ENCODE measurements at regions not wholly inside any gene's neighbourhood (a gene's known extent, or its start where the extent isn't known, plus 50 kb on each side); places are given as distances from the start of the nearest gene placed in this dataset.

DNA sequence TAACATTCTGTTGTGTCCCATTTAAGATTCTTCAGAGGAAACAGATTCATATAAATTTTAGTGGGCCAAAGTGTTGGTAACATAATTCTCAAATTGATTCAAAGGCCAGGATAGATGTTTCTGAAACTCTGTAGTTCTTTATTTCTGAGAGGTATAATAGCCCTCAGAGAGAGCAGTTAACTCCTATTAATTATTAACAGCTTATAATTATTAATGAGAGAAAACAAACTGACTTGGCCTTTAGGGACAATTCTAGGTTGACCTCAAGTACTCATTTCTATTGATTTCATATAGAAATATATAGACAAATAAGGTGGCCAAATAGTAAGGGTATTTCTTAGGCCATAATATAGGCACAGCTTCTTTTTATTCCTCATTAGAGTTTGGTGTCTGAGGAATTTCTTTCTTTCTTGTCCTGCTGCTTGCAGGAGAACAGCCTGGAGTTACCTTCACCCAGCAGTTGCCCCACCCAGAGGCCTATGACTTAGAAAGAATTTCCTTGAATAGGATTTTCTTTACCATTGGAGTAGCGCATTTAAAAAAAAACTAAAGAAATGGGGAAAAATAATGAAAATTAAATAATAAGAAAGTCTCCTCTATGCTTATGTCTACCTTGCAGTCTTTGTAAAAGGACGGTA, 1430.1 kb upstream of the SPRY2 start:
- Histone ChIP-seq H3K4me3 (no peak overlapping the region), H3K9me2 (ENCODE audit: insufficient read depth) (no peaks in the 10 kb centered on the region), H3K36me3 (ENCODE audit: insufficient read depth) (no peaks in the 10 kb centered on the region), H3K79me2 (replicated peaks; ENCODE audit: insufficient read depth) (no peaks in the 10 kb centered on the region), H2AFZ (no peak overlapping the region), H3K27ac (ENCODE audit: low read depth) (no peak overlapping the region), H3K4me2 (no peak overlapping the region), H3K4me1 (ENCODE audit: insufficient read depth) (peaks cover 31% of the 10 kb centered on the region), H3F3A (replicated peaks; ENCODE audit: low read depth) (no peaks in the 10 kb centered on the region), H3K27me3 (ENCODE audit: insufficient read depth) (no peaks in the 10 kb centered on the region), H4K20me1 (replicated peaks; ENCODE audit: insufficient read depth) (no peaks in the 10 kb centered on the region)
- H3K9me3 Mint-ChIP-seq, result no peaks in the 10 kb centered on the region
- TF ChIP-seq JUNB (IDR thresholded peaks at IDR 0.05; ENCODE audit: unreplicated experiment), result no peak
- TF ChIP-seq EZH2phosphoT487 (IDR thresholded peaks at IDR 0.05; ENCODE audit: unreplicated experiment), result no peak
- no peak for TF ChIP-seq ZNF114 (CRISPR knock-in tag; IDR thresholded peaks at IDR 0.05)
- TF ChIP-seq, protein P1, sequence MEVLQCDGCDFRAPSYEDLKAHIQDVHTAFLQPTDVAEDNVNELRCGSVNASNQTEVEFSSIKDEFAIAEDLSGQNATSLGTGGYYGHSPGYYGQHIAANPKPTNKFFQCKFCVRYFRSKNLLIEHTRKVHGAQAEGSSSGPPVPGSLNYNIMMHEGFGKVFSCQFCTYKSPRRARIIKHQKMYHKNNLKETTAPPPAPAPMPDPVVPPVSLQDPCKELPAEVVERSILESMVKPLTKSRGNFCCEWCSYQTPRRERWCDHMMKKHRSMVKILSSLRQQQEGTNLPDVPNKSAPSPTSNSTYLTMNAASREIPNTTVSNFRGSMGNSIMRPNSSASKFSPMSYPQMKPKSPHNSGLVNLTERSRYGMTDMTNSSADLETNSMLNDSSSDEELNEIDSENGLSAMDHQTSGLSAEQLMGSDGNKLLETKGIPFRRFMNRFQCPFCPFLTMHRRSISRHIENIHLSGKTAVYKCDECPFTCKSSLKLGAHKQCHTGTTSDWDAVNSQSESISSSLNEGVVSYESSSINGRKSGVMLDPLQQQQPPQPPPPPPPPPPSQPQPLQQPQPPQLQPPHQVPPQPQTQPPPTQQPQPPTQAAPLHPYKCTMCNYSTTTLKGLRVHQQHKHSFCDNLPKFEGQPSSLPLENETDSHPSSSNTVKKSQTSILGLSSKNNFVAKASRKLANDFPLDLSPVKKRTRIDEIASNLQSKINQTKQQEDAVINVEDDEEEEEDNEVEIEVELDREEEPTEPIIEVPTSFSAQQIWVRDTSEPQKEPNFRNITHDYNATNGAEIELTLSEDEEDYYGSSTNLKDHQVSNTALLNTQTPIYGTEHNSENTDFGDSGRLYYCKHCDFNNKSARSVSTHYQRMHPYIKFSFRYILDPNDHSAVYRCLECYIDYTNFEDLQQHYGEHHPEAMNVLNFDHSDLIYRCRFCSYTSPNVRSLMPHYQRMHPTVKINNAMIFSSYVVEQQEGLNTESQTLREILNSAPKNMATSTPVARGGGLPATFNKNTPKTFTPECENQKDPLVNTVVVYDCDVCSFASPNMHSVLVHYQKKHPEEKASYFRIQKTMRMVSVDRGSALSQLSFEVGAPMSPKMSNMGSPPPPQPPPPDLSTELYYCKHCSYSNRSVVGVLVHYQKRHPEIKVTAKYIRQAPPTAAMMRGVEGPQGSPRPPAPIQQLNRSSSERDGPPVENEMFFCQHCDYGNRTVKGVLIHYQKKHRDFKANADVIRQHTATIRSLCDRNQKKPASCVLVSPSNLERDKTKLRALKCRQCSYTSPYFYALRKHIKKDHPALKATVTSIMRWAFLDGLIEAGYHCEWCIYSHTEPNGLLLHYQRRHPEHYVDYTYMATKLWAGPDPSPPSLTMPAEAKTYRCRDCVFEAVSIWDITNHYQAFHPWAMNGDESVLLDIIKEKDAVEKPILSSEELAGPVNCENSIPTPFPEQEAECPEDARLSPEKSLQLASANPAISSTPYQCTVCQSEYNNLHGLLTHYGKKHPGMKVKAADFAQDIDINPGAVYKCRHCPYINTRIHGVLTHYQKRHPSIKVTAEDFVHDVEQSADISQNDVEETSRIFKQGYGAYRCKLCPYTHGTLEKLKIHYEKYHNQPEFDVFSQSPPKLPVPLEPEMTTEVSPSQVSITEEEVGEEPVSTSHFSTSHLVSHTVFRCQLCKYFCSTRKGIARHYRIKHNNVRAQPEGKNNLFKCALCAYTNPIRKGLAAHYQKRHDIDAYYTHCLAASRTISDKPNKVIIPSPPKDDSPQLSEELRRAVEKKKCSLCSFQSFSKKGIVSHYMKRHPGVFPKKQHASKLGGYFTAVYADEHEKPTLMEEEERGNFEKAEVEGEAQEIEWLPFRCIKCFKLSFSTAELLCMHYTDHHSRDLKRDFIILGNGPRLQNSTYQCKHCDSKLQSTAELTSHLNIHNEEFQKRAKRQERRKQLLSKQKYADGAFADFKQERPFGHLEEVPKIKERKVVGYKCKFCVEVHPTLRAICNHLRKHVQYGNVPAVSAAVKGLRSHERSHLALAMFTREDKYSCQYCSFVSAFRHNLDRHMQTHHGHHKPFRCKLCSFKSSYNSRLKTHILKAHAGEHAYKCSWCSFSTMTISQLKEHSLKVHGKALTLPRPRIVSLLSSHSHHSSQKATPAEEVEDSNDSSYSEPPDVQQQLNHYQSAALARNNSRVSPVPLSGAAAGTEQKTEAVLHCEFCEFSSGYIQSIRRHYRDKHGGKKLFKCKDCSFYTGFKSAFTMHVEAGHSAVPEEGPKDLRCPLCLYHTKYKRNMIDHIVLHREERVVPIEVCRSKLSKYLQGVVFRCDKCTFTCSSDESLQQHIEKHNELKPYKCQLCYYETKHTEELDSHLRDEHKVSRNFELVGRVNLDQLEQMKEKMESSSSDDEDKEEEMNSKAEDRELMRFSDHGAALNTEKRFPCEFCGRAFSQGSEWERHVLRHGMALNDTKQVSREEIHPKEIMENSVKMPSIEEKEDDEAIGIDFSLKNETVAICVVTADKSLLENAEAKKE (CRISPR knock-in tag; IDR thresholded peaks at IDR 0.05), result no peak
- TF ChIP-seq EZH2 (IDR thresholded peaks at IDR 0.05; ENCODE audit: low read depth, unreplicated experiment), result no peak
- TF ChIP-seq NANOG (IDR thresholded peaks at IDR 0.05; ENCODE audit: borderline replicate concordance), result no peak
- TF ChIP-seq, protein P2, sequence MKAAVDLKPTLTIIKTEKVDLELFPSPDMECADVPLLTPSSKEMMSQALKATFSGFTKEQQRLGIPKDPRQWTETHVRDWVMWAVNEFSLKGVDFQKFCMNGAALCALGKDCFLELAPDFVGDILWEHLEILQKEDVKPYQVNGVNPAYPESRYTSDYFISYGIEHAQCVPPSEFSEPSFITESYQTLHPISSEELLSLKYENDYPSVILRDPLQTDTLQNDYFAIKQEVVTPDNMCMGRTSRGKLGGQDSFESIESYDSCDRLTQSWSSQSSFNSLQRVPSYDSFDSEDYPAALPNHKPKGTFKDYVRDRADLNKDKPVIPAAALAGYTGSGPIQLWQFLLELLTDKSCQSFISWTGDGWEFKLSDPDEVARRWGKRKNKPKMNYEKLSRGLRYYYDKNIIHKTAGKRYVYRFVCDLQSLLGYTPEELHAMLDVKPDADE (IDR thresholded peaks at IDR 0.05), result no peak
- TF ChIP-seq CREB1 (CRISPR knock-in tag; IDR thresholded peaks at IDR 0.05; ENCODE audit: low read depth), result no peak
- TF ChIP-seq, protein P3, sequence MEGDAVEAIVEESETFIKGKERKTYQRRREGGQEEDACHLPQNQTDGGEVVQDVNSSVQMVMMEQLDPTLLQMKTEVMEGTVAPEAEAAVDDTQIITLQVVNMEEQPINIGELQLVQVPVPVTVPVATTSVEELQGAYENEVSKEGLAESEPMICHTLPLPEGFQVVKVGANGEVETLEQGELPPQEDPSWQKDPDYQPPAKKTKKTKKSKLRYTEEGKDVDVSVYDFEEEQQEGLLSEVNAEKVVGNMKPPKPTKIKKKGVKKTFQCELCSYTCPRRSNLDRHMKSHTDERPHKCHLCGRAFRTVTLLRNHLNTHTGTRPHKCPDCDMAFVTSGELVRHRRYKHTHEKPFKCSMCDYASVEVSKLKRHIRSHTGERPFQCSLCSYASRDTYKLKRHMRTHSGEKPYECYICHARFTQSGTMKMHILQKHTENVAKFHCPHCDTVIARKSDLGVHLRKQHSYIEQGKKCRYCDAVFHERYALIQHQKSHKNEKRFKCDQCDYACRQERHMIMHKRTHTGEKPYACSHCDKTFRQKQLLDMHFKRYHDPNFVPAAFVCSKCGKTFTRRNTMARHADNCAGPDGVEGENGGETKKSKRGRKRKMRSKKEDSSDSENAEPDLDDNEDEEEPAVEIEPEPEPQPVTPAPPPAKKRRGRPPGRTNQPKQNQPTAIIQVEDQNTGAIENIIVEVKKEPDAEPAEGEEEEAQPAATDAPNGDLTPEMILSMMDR (conservative IDR thresholded peaks at IDR 0.05; ENCODE audit: low read depth in 2 of 2), result no peak
- TF ChIP-seq ZNF331 (CRISPR knock-in tag; IDR thresholded peaks at IDR 0.05; ENCODE audit: low read depth), result no peak
- no peak for TF ChIP-seq POLR2AphosphoS5 (IDR thresholded peaks at IDR 0.05; ENCODE audit: low read depth)
- no peak for TF ChIP-seq STAT1 (IDR thresholded peaks at IDR 0.05; ENCODE audit: unreplicated experiment)
- TF ChIP-seq, protein P4, sequence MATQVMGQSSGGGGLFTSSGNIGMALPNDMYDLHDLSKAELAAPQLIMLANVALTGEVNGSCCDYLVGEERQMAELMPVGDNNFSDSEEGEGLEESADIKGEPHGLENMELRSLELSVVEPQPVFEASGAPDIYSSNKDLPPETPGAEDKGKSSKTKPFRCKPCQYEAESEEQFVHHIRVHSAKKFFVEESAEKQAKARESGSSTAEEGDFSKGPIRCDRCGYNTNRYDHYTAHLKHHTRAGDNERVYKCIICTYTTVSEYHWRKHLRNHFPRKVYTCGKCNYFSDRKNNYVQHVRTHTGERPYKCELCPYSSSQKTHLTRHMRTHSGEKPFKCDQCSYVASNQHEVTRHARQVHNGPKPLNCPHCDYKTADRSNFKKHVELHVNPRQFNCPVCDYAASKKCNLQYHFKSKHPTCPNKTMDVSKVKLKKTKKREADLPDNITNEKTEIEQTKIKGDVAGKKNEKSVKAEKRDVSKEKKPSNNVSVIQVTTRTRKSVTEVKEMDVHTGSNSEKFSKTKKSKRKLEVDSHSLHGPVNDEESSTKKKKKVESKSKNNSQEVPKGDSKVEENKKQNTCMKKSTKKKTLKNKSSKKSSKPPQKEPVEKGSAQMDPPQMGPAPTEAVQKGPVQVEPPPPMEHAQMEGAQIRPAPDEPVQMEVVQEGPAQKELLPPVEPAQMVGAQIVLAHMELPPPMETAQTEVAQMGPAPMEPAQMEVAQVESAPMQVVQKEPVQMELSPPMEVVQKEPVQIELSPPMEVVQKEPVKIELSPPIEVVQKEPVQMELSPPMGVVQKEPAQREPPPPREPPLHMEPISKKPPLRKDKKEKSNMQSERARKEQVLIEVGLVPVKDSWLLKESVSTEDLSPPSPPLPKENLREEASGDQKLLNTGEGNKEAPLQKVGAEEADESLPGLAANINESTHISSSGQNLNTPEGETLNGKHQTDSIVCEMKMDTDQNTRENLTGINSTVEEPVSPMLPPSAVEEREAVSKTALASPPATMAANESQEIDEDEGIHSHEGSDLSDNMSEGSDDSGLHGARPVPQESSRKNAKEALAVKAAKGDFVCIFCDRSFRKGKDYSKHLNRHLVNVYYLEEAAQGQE (IDR thresholded peaks at IDR 0.05; ENCODE audit: unreplicated experiment), result no peak
- H3K27ac Mint-ChIP-seq, result no peak overlapping the region; the same call in 1 of the 2 replicates
- H3K36me3 Mint-ChIP-seq (ENCODE audit: low read depth), result no peaks in the 10 kb centered on the region
- peaks cover 26% of the 10 kb centered on the region for H3K4me1 Mint-ChIP-seq
- no peak overlapping the region for H3K4me3 Mint-ChIP-seq
- no peaks in the 10 kb centered on the region for H3K27me3 Mint-ChIP-seq (ENCODE audit: insufficient read depth, low read depth, poor library complexity)
- ATAC-seq (peak; percentile 72), DNase-seq (ENCODE audit: low spot score) (peak; percentile 30)
